COLO668 (cell line): ENCODE measurements at regions not wholly inside any gene's neighbourhood (a gene's known extent, or its start where the extent isn't known, plus 50 kb on each side); places are given as distances from the start of the nearest gene placed in this dataset.
"Not testable (repeated sequence)": the region's sequence is repeated elsewhere in the genome, so short reads cannot be mapped to it uniquely, and the experiment has no call there.

ENCODE experiments used
- DNase-seq: peaks from one replicate; lab custom pipeline; 2025; ENCODE audit not compliant: unreplicated experiment; lab: John Stamatoyannopoulos, UW

GRCh38 chr2:4221845-4222244 is 518.5 kb downstream of the DCDC2C start:
- no peak for DNase-seq

GRCh38 chr2:4244422-4244821 is 541.0 kb downstream of the DCDC2C start:
- DNase-seq: not testable (repeated sequence)

GRCh38 chr2:4246364-4247131 is 543.2 kb downstream of the DCDC2C start:
- DNase-seq: no peak

- no peak for DNase-seq
Measured at GRCh38 chr2:4247791-4248190, 544.4 kb downstream of the DCDC2C start.

- no peak for DNase-seq
Measured at GRCh38 chr2:4255491-4255890, 552.1 kb downstream of the DCDC2C start.

GRCh38 chr2:4256351-4256750 is 553.0 kb downstream of the DCDC2C start:
- DNase-seq: no peak

GRCh38 chr2:4258563-4258962 is 555.2 kb downstream of the DCDC2C start:
- DNase-seq: peak; percentile 27

GRCh38 chr2:4265936-4266335 is 562.6 kb downstream of the DCDC2C start:
- no peak for DNase-seq

- no peak for DNase-seq
Measured at GRCh38 chr2:4269885-4270284, 566.5 kb downstream of the DCDC2C start.

- DNase-seq: peak; percentile 82
Measured at GRCh38 chr2:4272261-4272858, 569.0 kb downstream of the DCDC2C start.

GRCh38 chr2:4278392-4278791 is 575.0 kb downstream of the DCDC2C start:
- DNase-seq: no peak

GRCh38 chr2:4279431-4279830 is 576.1 kb downstream of the DCDC2C start:
- no peak for DNase-seq

GRCh38 chr2:4291430-4291829 is 588.1 kb downstream of the DCDC2C start:
- no peak for DNase-seq

GRCh38 chr2:4295680-4296079 is 592.3 kb downstream of the DCDC2C start:
- DNase-seq: no peak

GRCh38 chr2:4300616-4301015 is 597.2 kb downstream of the DCDC2C start:
- DNase-seq: no peak

GRCh38 chr2:4324531-4324930 is 621.2 kb downstream of the DCDC2C start:
- DNase-seq: no peak

GRCh38 chr2:4336864-4337263 is 633.5 kb downstream of the DCDC2C start:
- no peak for DNase-seq

GRCh38 chr2:4338345-4338744 is 635.0 kb downstream of the DCDC2C start:
- DNase-seq: no peak

GRCh38 chr2:4340536-4340935 is 637.2 kb downstream of the DCDC2C start:
- no peak for DNase-seq

GRCh38 chr2:4346628-4347027 is 643.3 kb downstream of the DCDC2C start:
- DNase-seq: no peak

GRCh38 chr2:4353668-4354067 is 650.3 kb downstream of the DCDC2C start:
- DNase-seq: no peak

- no peak for DNase-seq
Measured at GRCh38 chr2:4354164-4354563, 650.8 kb downstream of the DCDC2C start.

GRCh38 chr2:4354678-4355077 is 651.3 kb downstream of the DCDC2C start:
- peak; percentile 11 for DNase-seq
